AG04449 (cell line): ENCODE measurements at regions not wholly inside any gene's neighbourhood (a gene's known extent, or its start where the extent isn't known, plus 50 kb on each side); places are given as distances from the start of the nearest gene placed in this dataset.

Source experiments
- CTCF ChIA-PET: fragments of 350-600 bp; formaldehyde crosslinking; extraction: SDS; loops from one replicate; lab custom pipeline; 2021; ENCODE audit warnings: antibody characterized with exemption; lab: Yijun Ruan, JAX
- POLR2A ChIA-PET: fragments of 400-600, 350-600 bp; formaldehyde crosslinking; extraction: SDS; loops from one replicate; lab custom pipeline; 2020; ENCODE audit warnings: antibody characterized with exemption, inconsistent platforms; lab: Yijun Ruan, JAX
- DNase-seq: peaks from one replicate; pipeline ENCODE4 v3.0.0-alpha.2; 2010; ENCODE audit warnings: low read depth, low spot score
- H3K4me3 ChIP-seq: 2 replicates; pipeline ENCODE4 v1.5.1; 2011; ENCODE audit warnings: low read depth, mild to moderate bottlenecking, control low read depth, low read length
- TF ChIP-seq, protein P1 (sequence below): IDR thresholded peaks from one replicate; pipeline ENCODE4 v1.5.1; 2011; ENCODE audit warnings: mild to moderate bottlenecking, moderate library complexity, low read length, control low read depth, inconsistent platforms; ENCODE audit not compliant: insufficient read depth; ENCODE audit errors: missing control alignments

DNA sequence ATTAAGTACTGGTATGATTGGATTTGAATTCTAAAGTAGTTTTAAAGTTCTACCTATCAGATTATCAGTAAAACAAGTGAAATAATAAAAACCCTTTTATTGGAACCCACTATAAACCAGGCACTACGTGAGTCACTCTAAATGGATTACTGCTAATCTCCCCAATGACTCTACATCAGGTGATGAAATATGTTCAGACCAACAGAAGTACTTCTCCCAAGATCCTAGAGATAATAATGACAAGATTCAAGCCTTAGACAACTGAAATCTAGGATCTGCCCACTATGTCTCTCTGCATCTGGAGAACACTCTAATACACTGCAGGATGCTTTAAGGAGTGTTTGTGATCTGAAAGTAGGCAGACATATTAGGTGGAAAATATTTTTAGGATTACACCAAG is 652.1 kb upstream of the CHORDC1 start:
- CTCF ChIA-PET = no interaction called here
- no peak for DNase-seq

DNA sequence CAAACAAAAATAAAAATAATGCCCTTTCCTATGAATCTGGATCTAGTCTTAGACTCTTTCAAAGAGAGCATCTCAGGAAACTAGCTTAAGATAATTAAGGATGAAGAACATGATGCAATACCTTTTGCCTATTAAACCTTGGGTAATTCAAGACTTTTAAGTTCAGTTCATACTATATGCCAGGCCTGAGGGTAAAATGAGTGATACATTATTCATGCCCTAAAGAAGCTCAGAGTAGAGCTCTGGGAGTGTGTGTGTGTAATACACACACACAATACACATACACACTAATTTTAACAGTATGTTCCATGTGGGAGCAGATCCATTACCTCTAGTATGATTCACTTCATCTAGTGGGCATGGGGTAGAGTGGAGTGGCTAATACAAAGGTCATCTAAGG is 651.4 kb upstream of the CHORDC1 start:
- no peak overlapping the region for H3K4me3 ChIP-seq
- DNase-seq = no peak
- TF ChIP-seq, protein P1, sequence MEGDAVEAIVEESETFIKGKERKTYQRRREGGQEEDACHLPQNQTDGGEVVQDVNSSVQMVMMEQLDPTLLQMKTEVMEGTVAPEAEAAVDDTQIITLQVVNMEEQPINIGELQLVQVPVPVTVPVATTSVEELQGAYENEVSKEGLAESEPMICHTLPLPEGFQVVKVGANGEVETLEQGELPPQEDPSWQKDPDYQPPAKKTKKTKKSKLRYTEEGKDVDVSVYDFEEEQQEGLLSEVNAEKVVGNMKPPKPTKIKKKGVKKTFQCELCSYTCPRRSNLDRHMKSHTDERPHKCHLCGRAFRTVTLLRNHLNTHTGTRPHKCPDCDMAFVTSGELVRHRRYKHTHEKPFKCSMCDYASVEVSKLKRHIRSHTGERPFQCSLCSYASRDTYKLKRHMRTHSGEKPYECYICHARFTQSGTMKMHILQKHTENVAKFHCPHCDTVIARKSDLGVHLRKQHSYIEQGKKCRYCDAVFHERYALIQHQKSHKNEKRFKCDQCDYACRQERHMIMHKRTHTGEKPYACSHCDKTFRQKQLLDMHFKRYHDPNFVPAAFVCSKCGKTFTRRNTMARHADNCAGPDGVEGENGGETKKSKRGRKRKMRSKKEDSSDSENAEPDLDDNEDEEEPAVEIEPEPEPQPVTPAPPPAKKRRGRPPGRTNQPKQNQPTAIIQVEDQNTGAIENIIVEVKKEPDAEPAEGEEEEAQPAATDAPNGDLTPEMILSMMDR = no peak
- ChIA-PET POLR2A (no interaction called here), CTCF (no interaction called here)

More for the DNA sequence above, 652.1 kb upstream of the CHORDC1 start:
- TF ChIP-seq, protein P1 = no peak
- POLR2A ChIA-PET = no interaction called here
- no peak overlapping the region for H3K4me3 ChIP-seq

DNA sequence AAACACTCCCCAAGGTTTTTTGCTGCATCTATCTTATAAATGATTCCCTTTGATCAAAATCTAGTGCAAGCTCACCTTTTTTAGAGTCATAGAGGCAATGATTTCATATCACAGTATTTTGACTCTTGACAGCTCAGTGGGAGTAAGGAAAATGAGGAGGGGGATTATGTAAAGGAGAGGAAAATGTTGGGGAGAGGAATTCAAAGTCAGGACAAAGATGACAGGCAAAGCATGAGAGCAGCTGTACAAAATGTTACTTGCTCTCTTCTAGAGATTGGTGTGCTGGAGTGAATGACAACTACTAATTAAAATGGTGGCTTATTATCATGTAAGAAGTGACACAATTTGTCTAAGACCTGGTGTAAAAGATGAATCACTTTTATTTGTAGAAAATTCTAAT is 644.6 kb upstream of the CHORDC1 start:
- TF ChIP-seq, protein P1 = no peak
- H3K4me3 ChIP-seq = no peak overlapping the region
- DNase-seq = no peak
- ChIA-PET CTCF (no interaction called here), POLR2A (no interaction called here)

- TF ChIP-seq, protein P1 = no peak
- no peak for DNase-seq
- no peak overlapping the region for H3K4me3 ChIP-seq
- ChIA-PET POLR2A (no interaction called here), CTCF (no interaction called here)
These were observed 633.9 kb upstream of the CHORDC1 start for GRCh38 chr11:90856790-90857189.

GRCh38 chr11:90855531-90855930 is 632.7 kb upstream of the CHORDC1 start:
- H3K4me3 ChIP-seq = no peak overlapping the region
- no peak for DNase-seq
- ChIA-PET POLR2A (no interaction called here), CTCF (no interaction called here)
- TF ChIP-seq, protein P1 = no peak

- DNase-seq = no peak
- H3K4me3 ChIP-seq = no peak overlapping the region
- CTCF ChIA-PET = no interaction called here
- POLR2A ChIA-PET = no interaction called here
- TF ChIP-seq, protein P1 = no peak
These were observed 628.3 kb upstream of the CHORDC1 start for GRCh38 chr11:90851196-90851595.
